WTC11 (cell line): ENCODE measurements at regions not wholly inside any gene's neighbourhood (a gene's known extent, or its start where the extent isn't known, plus 50 kb on each side); places are given as distances from the start of the nearest gene placed in this dataset.

Source experiments
- ATAC-seq: fragments of 200-7000 bp; cut with Tn5 transposase; 2 replicates; pipeline ENCODE4 v1.10.0; 2021; ENCODE audit warnings: mild to moderate bottlenecking, moderate library complexity
- CTCF ChIA-PET: fragments of 300-600 bp; sonication (Branson Sonifier 250); formaldehyde crosslinking; loops from one replicate; lab custom pipeline; 2021; ENCODE audit warnings: antibody characterized with exemption; lab: Charles Lee
- POLR2A ChIA-PET: fragments of 350-600 bp; sonication (Branson Sonifier 250); formaldehyde crosslinking; loops from one replicate; lab custom pipeline; 2021; ENCODE audit warnings: antibody characterized with exemption; lab: Charles Lee
- DNase-seq: peaks from one replicate; pipeline ENCODE4 v3.0.0; 2021; ENCODE audit warnings: low spot score
- H3K27ac Mint-ChIP-seq: 2 replicates; pipeline ENCODE4 v1.8.0; 2021; ENCODE audit warnings: mixed read lengths
- H3K27me3 Mint-ChIP-seq: 2 replicates; pipeline ENCODE4 v1.8.0; 2021; ENCODE audit warnings: low read depth, mild to moderate bottlenecking, moderate library complexity, mixed read lengths
- H3K36me3 Mint-ChIP-seq: 2 replicates; pipeline ENCODE4 v1.8.0; 2021; ENCODE audit warnings: mixed read lengths
- H3K4me1 Mint-ChIP-seq: 2 replicates; pipeline ENCODE4 v1.8.0; 2022; ENCODE audit warnings: mixed read lengths
- H3K4me3 Mint-ChIP-seq: 2 replicates; pipeline ENCODE4 v1.8.0; 2021; ENCODE audit warnings: mild to moderate bottlenecking, moderate library complexity, mixed read lengths
- H3K9me3 Mint-ChIP-seq: 2 replicates; pipeline ENCODE4 v1.8.0; 2021; ENCODE audit warnings: mixed read lengths
- AFF4 ChIP-seq: sonication (generic); formaldehyde crosslinking; IDR thresholded peaks from 2 replicates; pipeline ENCODE4 v1.8.1; 2023; ENCODE audit warnings: mild to moderate bottlenecking, missing genetic modification reagents, borderline replicate concordance
- ATF3 ChIP-seq: sonication (generic); formaldehyde crosslinking; conservative IDR thresholded peaks from 2 replicates; pipeline ENCODE4 v1.8.1; 2022; ENCODE audit warnings: mild to moderate bottlenecking, missing genetic modification reagents
- ESRRA ChIP-seq: sonication (generic); formaldehyde crosslinking; IDR thresholded peaks from 2 replicates; pipeline ENCODE4 v1.8.1; 2022; ENCODE audit warnings: mild to moderate bottlenecking, missing genetic modification reagents, borderline replicate concordance
- ETV6 ChIP-seq: sonication (generic); formaldehyde crosslinking; IDR thresholded peaks from 2 replicates; pipeline ENCODE4 v1.8.1; 2022; ENCODE audit warnings: mild to moderate bottlenecking, missing genetic modification reagents
- FOXJ3 ChIP-seq: sonication (generic); formaldehyde crosslinking; IDR thresholded peaks from 2 replicates; pipeline ENCODE4 v1.9.0; 2021; ENCODE audit warnings: missing genetic modification reagents, mild to moderate bottlenecking, borderline replicate concordance
- GABPB1 ChIP-seq: sonication (generic); formaldehyde crosslinking; IDR thresholded peaks from 2 replicates; pipeline ENCODE4 v1.8.1; 2023; ENCODE audit warnings: mild to moderate bottlenecking, missing genetic modification reagents
- GTF2I ChIP-seq: fragments of 250-450 bp; sonication (Bioruptor Pico); conservative IDR thresholded peaks from 2 replicates; pipeline ENCODE4 v1.4.0; 2021; ENCODE audit warnings: mild to moderate bottlenecking
- HMGXB4 ChIP-seq: sonication (generic); formaldehyde crosslinking; IDR thresholded peaks from 2 replicates; pipeline ENCODE4 v1.8.1; 2023; ENCODE audit warnings: mild to moderate bottlenecking, moderate library complexity, missing genetic modification reagents
- IRF1 ChIP-seq: sonication (generic); formaldehyde crosslinking; IDR thresholded peaks from 2 replicates; pipeline ENCODE4 v1.8.0; 2023; ENCODE audit warnings: missing genetic modification reagents
- NR2C2 ChIP-seq: sonication (generic); formaldehyde crosslinking; IDR thresholded peaks from 2 replicates; pipeline ENCODE4 v1.8.0; 2022; ENCODE audit warnings: mild to moderate bottlenecking, missing genetic modification reagents
- SOX15 ChIP-seq: fragments of 250-450 bp; sonication (Bioruptor Pico); IDR thresholded peaks from 2 replicates; pipeline ENCODE4 v1.9.0; 2021; ENCODE audit warnings: mild to moderate bottlenecking
- USF2 ChIP-seq: sonication (generic); formaldehyde crosslinking; IDR thresholded peaks from 2 replicates; pipeline ENCODE4 v1.8.1; 2023; ENCODE audit warnings: mild to moderate bottlenecking, missing genetic modification reagents, moderate library complexity
- ZNF121 ChIP-seq: sonication (generic); formaldehyde crosslinking; IDR thresholded peaks from 2 replicates; pipeline ENCODE4 v1.8.0; 2023; ENCODE audit warnings: missing genetic modification reagents
- ZNF317 ChIP-seq: sonication (generic); formaldehyde crosslinking; IDR thresholded peaks from 2 replicates; pipeline ENCODE4 v1.8.1; 2023; ENCODE audit warnings: low read depth, mild to moderate bottlenecking, moderate library complexity, missing genetic modification reagents, borderline replicate concordance
- ZNF416 ChIP-seq: fragments of 250-450 bp; sonication (Bioruptor Pico); IDR thresholded peaks from 2 replicates; pipeline ENCODE4 v1.9.0; 2021; ENCODE audit warnings: mild to moderate bottlenecking, inconsistent platforms
- ZNF425 ChIP-seq: fragments of 250-450 bp; sonication (Bioruptor Pico); conservative IDR thresholded peaks from 2 replicates; pipeline ENCODE4 v1.9.0; 2021; ENCODE audit warnings: mild to moderate bottlenecking
- ZNF512 ChIP-seq: sonication (generic); formaldehyde crosslinking; IDR thresholded peaks from 2 replicates; pipeline ENCODE4 v1.8.1; 2022; ENCODE audit warnings: missing genetic modification reagents, borderline replicate concordance

- TF ChIP-seq HMGXB4 (CRISPR knock-in tag): no peak
These were observed 1093.6 kb downstream of the IGSF11 start (continued) for GRCh38 chr3:117941015-117941414.

- DNase-seq (no peak), ATAC-seq (no peak)
- H3K4me3 Mint-ChIP-seq: no peak overlapping the region
- H3K27ac Mint-ChIP-seq: no peak overlapping the region
- H3K36me3 Mint-ChIP-seq: no peaks in the 10 kb centered on the region
- peaks cover 7% of the 10 kb centered on the region for H3K9me3 Mint-ChIP-seq
- H3K4me1 Mint-ChIP-seq: no peaks in the 10 kb centered on the region
- H3K27me3 Mint-ChIP-seq: no peaks in the 10 kb centered on the region
- CTCF ChIA-PET: no interaction called here
- POLR2A ChIA-PET: no interaction called here
- no peak for TF ChIP-seq NR2C2 (CRISPR knock-in tag)
- no peak for TF ChIP-seq ZNF512 (CRISPR knock-in tag)
- TF ChIP-seq GTF2I (CRISPR knock-in tag): no peak
- no peak for TF ChIP-seq ETV6
These were observed 1092.9 kb downstream of the IGSF11 start for GRCh38 chr3:117941756-117942155.

- H3K4me3 Mint-ChIP-seq: no peak overlapping the region
- no peaks in the 10 kb centered on the region for H3K36me3 Mint-ChIP-seq
- peaks cover 3% of the 10 kb centered on the region; the same call in 1 of the 2 replicates for H3K9me3 Mint-ChIP-seq
These were observed 1080.5 kb downstream of the IGSF11 start for GRCh38 chr3:117954131-117954530.

More at GRCh38 chr3:117954131-117954530, 1080.5 kb downstream of the IGSF11 start:
- H3K27ac Mint-ChIP-seq: no peak overlapping the region
- H3K27me3 Mint-ChIP-seq: no peaks in the 10 kb centered on the region
- ATAC-seq (no peak), DNase-seq (no peak)
- ChIA-PET CTCF (interaction anchor here (0.7 kb wide), 1 partner anchor 55 kb away, joined by 3 read pairs; no protein-coding TSS in a partner anchor), POLR2A (no interaction called here)
- TF ChIP-seq GABPB1 (CRISPR knock-in tag) (no peak), FOXJ3 (CRISPR knock-in tag) (no peak), ZNF416 (CRISPR knock-in tag) (no peak), ZNF121 (CRISPR knock-in tag) (no peak), USF2 (CRISPR knock-in tag) (no peak), IRF1 (no peak), ATF3 (no peak), ZNF425 (CRISPR knock-in tag) (no peak), AFF4 (CRISPR knock-in tag) (no peak), ZNF317 (CRISPR knock-in tag) (no peak), ESRRA (CRISPR knock-in tag) (no peak), SOX15 (CRISPR knock-in tag) (no peak)
- H3K4me1 Mint-ChIP-seq: peaks cover 12% of the 10 kb centered on the region
